Panc1 (cell line): ENCODE measurements at regions not wholly inside any gene's neighbourhood (a gene's known extent, or its start where the extent isn't known, plus 50 kb on each side); places are given as distances from the start of the nearest gene placed in this dataset.

Source experiments
- ATAC-seq: fragments of 200-7000 bp; cut with Tn5 transposase; 2 replicates; pipeline ENCODE4 v1.9.1; 2020; ENCODE audit warnings: mild to moderate bottlenecking, moderate library complexity
- BruUV-seq: library from RNA; stranded (reverse); fragments of 400-500 nt; replicated peaks from 2 replicates; lab custom pipeline; 2021; lab: Mats Ljungman, UMichigan
- CTCF ChIA-PET: fragments of 300-600 bp; sonication (Branson Sonifier 250); formaldehyde crosslinking; loops from one replicate; lab custom pipeline; 2022; ENCODE audit warnings: antibody characterized with exemption; lab: Charles Lee
- POLR2A ChIA-PET: fragments of 300-600 bp; sonication (Branson Sonifier 250); formaldehyde crosslinking; loops from one replicate; lab custom pipeline; 2022; ENCODE audit warnings: antibody characterized with exemption; lab: Charles Lee
- DNase-seq: peaks from one replicate; pipeline ENCODE4 v3.0.0-alpha.2; 2010; ENCODE audit warnings: low read depth, low spot score
- H3K27ac ChIP-seq: 2 replicates; pipeline ENCODE4 v1.5.1; 2011; ENCODE audit warnings: mild to moderate bottlenecking, low read length, inconsistent platforms
- H3K27me3 ChIP-seq: fragments of 200-500 bp; sonication (Bioruptor generic); 2 replicates; pipeline ENCODE4 v1.6.0; 2014; ENCODE audit warnings: low read length, inconsistent platforms; ENCODE audit not compliant: control insufficient read depth, insufficient read depth
- H3K36me3 ChIP-seq: fragments of 200-500 bp; sonication (Bioruptor generic); 2 replicates; pipeline ENCODE4 v1.5.1; 2014; ENCODE audit warnings: inconsistent platforms, mild to moderate bottlenecking, low read length, moderate library complexity; ENCODE audit not compliant: control insufficient read depth, insufficient read depth
- H3K4me1 ChIP-seq: 2 replicates; pipeline ENCODE4 v1.5.1; 2011; ENCODE audit warnings: inconsistent platforms, mild to moderate bottlenecking, low read length, moderate library complexity; ENCODE audit not compliant: control insufficient read depth, insufficient read depth
- H3K4me3 ChIP-seq, 2 experiments: 2 replicates each; pipeline ENCODE4 v1.5.1; 2011 to 2012; ENCODE audit warnings: low read depth in 2 of 2, low read length in 2 of 2, mild to moderate bottlenecking in 2 of 2, inconsistent platforms in 1 of 2, moderate library complexity in 1 of 2
- H3K9me3 ChIP-seq: fragments of 200-500 bp; sonication (Bioruptor generic); 2 replicates; pipeline ENCODE4 v1.5.1; 2014; ENCODE audit warnings: low read depth, mild to moderate bottlenecking, inconsistent platforms, low read length, moderate library complexity; ENCODE audit not compliant: control insufficient read depth, insufficient read depth
- CTCF ChIP-seq: fragments of 450-650 bp; IDR thresholded peaks from 2 replicates; pipeline ENCODE4 v1.5.1; 2017; ENCODE audit warnings: mild to moderate bottlenecking
- POLR2AphosphoS5 ChIP-seq: IDR thresholded peaks from 2 replicates; pipeline ENCODE4 v1.6.1; 2012; ENCODE audit warnings: mild to moderate bottlenecking, low read depth, low read length, moderate library complexity
- SIN3A ChIP-seq: IDR thresholded peaks from 2 replicates; pipeline ENCODE4 v1.6.1; 2012; ENCODE audit warnings: low read depth, mild to moderate bottlenecking, low read length, moderate library complexity, borderline replicate concordance; ENCODE audit not compliant: insufficient read depth
- TCF7L2 ChIP-seq: IDR thresholded peaks from 2 replicates; pipeline ENCODE4 v1.6.1; 2011; ENCODE audit warnings: mild to moderate bottlenecking, low read depth, low read length, inconsistent platforms
- in situ Hi-C: cut with HindIII; loops from 2 replicates; pipeline ENCODE4 v1.10.0; 2016; ENCODE audit warnings: low sequenced_read_pairs, low pct_unique_long_range_greater_than_20kb
- intact Hi-C: fragments of 100-400 bp; cut with micrococcal nuclease; formaldehyde crosslinking; loops from one replicate; pipeline ENCODE4 v1.10.0; 2022; ENCODE audit not compliant: unreplicated experiment
- TF ChIP-seq, protein P1 (sequence below), 2 experiments: IDR thresholded peaks; 2 replicates each; pipeline ENCODE4 v1.6.1; 2011 to 2012; ENCODE audit warnings: low read depth in 2 of 2, control low read depth in 1 of 2, low read length in 1 of 2, mild to moderate bottlenecking in 1 of 2, moderate library complexity in 1 of 2; ENCODE audit not compliant: insufficient read depth in 1 of 2

DNA sequence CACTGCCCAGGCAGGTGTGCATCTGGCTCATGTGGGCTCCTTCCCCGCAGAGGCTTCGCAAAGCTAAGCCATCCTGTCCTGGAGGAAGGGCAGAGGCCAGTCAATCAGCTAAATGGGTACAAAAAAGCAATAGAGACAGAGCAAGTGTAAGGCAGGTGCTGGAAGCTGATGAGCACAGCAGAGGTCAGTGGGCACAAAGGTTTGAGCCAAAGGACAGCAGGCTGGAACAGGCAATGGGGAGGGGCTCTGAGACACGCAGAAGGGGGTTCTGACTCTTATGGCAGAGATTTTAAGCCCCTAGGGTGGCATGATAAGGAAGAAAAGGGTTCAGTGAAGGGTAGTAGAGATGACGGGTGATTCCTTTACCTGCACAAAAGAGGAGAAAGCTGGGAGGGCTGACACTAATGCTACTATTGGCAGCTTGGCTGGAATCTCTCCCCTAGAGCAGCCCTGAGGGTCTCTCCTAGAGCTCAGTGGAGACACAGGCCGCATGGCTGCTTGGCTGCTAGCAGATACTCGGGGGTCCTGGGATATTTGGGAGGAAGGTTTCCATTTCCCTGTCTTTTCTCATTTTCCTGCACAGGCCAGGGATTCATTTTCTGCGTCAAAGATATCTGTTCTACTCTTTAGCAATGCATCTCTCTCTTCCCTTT is 132.4 kb downstream of the MYCN start:
- no peak overlapping the region for H3K4me3 ChIP-seq
- H3K27ac ChIP-seq, result no peak overlapping the region
- H3K36me3 ChIP-seq, result no peaks in the 10 kb centered on the region
- no peaks in the 10 kb centered on the region for H3K9me3 ChIP-seq
- H3K27me3 ChIP-seq, result no peaks in the 10 kb centered on the region
- CTCF ChIA-PET, result no interaction called here
- BruUV-seq, result no TSS peak
- in situ Hi-C loops (no loop called here), intact Hi-C loops (no loop called here)
- no peak for DNase-seq
- TF ChIP-seq SIN3A (no peak), CTCF (no peak), POLR2AphosphoS5 (no peak), TCF7L2 (no peak)
- TF ChIP-seq, protein P1, sequence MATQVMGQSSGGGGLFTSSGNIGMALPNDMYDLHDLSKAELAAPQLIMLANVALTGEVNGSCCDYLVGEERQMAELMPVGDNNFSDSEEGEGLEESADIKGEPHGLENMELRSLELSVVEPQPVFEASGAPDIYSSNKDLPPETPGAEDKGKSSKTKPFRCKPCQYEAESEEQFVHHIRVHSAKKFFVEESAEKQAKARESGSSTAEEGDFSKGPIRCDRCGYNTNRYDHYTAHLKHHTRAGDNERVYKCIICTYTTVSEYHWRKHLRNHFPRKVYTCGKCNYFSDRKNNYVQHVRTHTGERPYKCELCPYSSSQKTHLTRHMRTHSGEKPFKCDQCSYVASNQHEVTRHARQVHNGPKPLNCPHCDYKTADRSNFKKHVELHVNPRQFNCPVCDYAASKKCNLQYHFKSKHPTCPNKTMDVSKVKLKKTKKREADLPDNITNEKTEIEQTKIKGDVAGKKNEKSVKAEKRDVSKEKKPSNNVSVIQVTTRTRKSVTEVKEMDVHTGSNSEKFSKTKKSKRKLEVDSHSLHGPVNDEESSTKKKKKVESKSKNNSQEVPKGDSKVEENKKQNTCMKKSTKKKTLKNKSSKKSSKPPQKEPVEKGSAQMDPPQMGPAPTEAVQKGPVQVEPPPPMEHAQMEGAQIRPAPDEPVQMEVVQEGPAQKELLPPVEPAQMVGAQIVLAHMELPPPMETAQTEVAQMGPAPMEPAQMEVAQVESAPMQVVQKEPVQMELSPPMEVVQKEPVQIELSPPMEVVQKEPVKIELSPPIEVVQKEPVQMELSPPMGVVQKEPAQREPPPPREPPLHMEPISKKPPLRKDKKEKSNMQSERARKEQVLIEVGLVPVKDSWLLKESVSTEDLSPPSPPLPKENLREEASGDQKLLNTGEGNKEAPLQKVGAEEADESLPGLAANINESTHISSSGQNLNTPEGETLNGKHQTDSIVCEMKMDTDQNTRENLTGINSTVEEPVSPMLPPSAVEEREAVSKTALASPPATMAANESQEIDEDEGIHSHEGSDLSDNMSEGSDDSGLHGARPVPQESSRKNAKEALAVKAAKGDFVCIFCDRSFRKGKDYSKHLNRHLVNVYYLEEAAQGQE (IDR thresholded peaks at IDR 0.05; ENCODE audit: insufficient read depth in 1 of 2, low read depth in 2 of 2, low read length in 1 of 2), result no peak
- ATAC-seq, result no peak
- POLR2A ChIA-PET, result no interaction called here
- no peaks in the 10 kb centered on the region for H3K4me1 ChIP-seq

GRCh38 chr2:16071865-16072637 is 131.7 kb downstream of the MYCN start:
- no peak for TF ChIP-seq CTCF
- TF ChIP-seq, protein P1 (IDR thresholded peaks at IDR 0.05; ENCODE audit: insufficient read depth in 1 of 2, low read depth in 2 of 2, low read length in 1 of 2), result no peak
- Histone ChIP-seq H3K36me3 (no peaks in the 10 kb centered on the region), H3K27me3 (no peaks in the 10 kb centered on the region), H3K4me3 (no peak overlapping the region), H3K27ac (no peak overlapping the region), H3K9me3 (no peaks in the 10 kb centered on the region), H3K4me1 (no peaks in the 10 kb centered on the region)
- in situ Hi-C loops, result no loop called here
- ChIA-PET POLR2A (no interaction called here), CTCF (no interaction called here)
- BruUV-seq, result no TSS peak
- intact Hi-C loops, result no loop called here
- no peak for ATAC-seq
- DNase-seq, result no peak
